Keratinocyte (primary cell): ENCODE measurements at regions not wholly inside any gene's neighbourhood (a gene's known extent, or its start where the extent isn't known, plus 50 kb on each side); places are given as distances from the start of the nearest gene placed in this dataset.

Source experiments
- DNase-seq: peaks from one replicate; pipeline ENCODE4 v3.0.0-alpha.2; 2011; ENCODE audit warnings: low read depth, missing footprints, low spot score
- FAIRE-seq: peaks from 2 replicates; lab custom pipeline; 2011; peaks lifted over from hg19 to GRCh38; lab: Jason Lieb, UNC
- H2AFZ ChIP-seq: 2 replicates; pipeline ENCODE4 v1.6.0; 2012; ENCODE audit warnings: low read length, control low read depth, inconsistent platforms; ENCODE audit not compliant: control insufficient read depth
- H3K27ac ChIP-seq: 2 replicates; pipeline ENCODE4 v1.5.1; 2011; ENCODE audit warnings: low read length; ENCODE audit not compliant: control insufficient read depth, insufficient read depth
- H3K27me3 ChIP-seq: 3 replicates; pipeline ENCODE4 v1.6.0; 2011; ENCODE audit warnings: low read length; ENCODE audit not compliant: control insufficient read depth, insufficient read depth; ENCODE audit errors: extremely low read depth
- H3K36me3 ChIP-seq, 2 experiments: 2 replicates in 1 of 2; 3 replicates in 1 of 2; pipeline ENCODE4 v1.5.1; 2011; ENCODE audit warnings: low read length in 2 of 2, mild to moderate bottlenecking in 1 of 2; ENCODE audit not compliant: control insufficient read depth in 2 of 2, insufficient read depth in 2 of 2; ENCODE audit errors: extremely low read depth in 1 of 2
- H3K4me1 ChIP-seq: 3 replicates; pipeline ENCODE4 v1.5.1; 2011; ENCODE audit warnings: low read length; ENCODE audit not compliant: control insufficient read depth, insufficient read depth; ENCODE audit errors: extremely low read depth
- H3K4me2 ChIP-seq: 3 replicates; pipeline ENCODE4 v1.6.0; 2011; ENCODE audit warnings: low read depth, low read length; ENCODE audit not compliant: control insufficient read depth, insufficient read depth; ENCODE audit errors: extremely low read depth
- H3K4me3 ChIP-seq, 3 experiments: fragments of 200-600 bp in 1 of 3; sonication (generic) in 1 of 3; 2 replicates in 2 of 3; 3 replicates in 1 of 3; pipeline ENCODE4 v1.5.1; 2011 to 2016; ENCODE audit warnings: low read length in 3 of 3, mild to moderate bottlenecking in 3 of 3, control low read depth in 2 of 3, inconsistent platforms in 1 of 3, low read depth in 1 of 3, mixed read lengths in 1 of 3, mixed run types in 1 of 3, moderate library complexity in 1 of 3; ENCODE audit not compliant: control insufficient read depth in 2 of 3, insufficient read depth in 2 of 3; ENCODE audit errors: extremely low read depth in 1 of 3
- H3K79me2 ChIP-seq: 2 replicates; pipeline ENCODE4 v1.6.0; 2012; ENCODE audit warnings: low read length; ENCODE audit not compliant: control insufficient read depth, insufficient read depth
- H3K9ac ChIP-seq: 3 replicates; pipeline ENCODE4 v1.6.0; 2011; ENCODE audit warnings: low read length; ENCODE audit not compliant: control insufficient read depth, insufficient read depth; ENCODE audit errors: extremely low read depth
- H3K9me1 ChIP-seq: 3 replicates; pipeline ENCODE4 v1.6.0; 2011; ENCODE audit warnings: low read length; ENCODE audit not compliant: control insufficient read depth, insufficient read depth; ENCODE audit errors: extremely low read depth
- H3K9me3 ChIP-seq: 2 replicates; pipeline ENCODE4 v1.5.1; 2012; ENCODE audit warnings: low read depth, low read length; ENCODE audit not compliant: control insufficient read depth
- H4K20me1 ChIP-seq: 3 replicates; pipeline ENCODE4 v1.6.0; 2011; ENCODE audit warnings: low read length; ENCODE audit not compliant: control insufficient read depth, insufficient read depth; ENCODE audit errors: extremely low read depth
- CTCF ChIP-seq, 3 experiments: IDR thresholded peaks in 1 of 3; conservative IDR thresholded peaks in 1 of 3; optimal IDR thresholded peaks in 1 of 3; 2 replicates in 2 of 3; 3 replicates in 1 of 3; pipeline versions ENCODE3 to v1.5.1; 2011; ENCODE audit warnings: low read length in 3 of 3, mild to moderate bottlenecking in 3 of 3, moderate library complexity in 2 of 3, control low read depth in 1 of 3, inconsistent platforms in 1 of 3; ENCODE audit not compliant: insufficient read depth in 2 of 3; ENCODE audit errors: extremely low read depth in 1 of 3
- EZH2 ChIP-seq: IDR thresholded peaks from one replicate; pipeline ENCODE4 v1.6.1; 2012; ENCODE audit warnings: inconsistent platforms, mild to moderate bottlenecking, low read length, moderate library complexity
- dilution Hi-C: fragments of 300-500 bp; cut with MboI; formaldehyde crosslinking; loops from one replicate; pipeline ENCODE4 v1.7.0; 2020; ENCODE audit warnings: low sequenced_read_pairs; ENCODE audit not compliant: extremely low pct_ligation_motif_present

GRCh38 chr14:82091097-82091496 is 557.4 kb upstream of the SEL1L start:
- Histone ChIP-seq H3K4me1 (no peaks in the 10 kb centered on the region), H3K9me3 (peaks cover 1% of the 10 kb centered on the region), H3K27me3 (no peaks in the 10 kb centered on the region), H3K9me1 (no peaks in the 10 kb centered on the region), H3K79me2 (no peaks in the 10 kb centered on the region), H3K9ac (no peak overlapping the region), H4K20me1 (no peaks in the 10 kb centered on the region), H3K27ac (no peak overlapping the region), H3K4me2 (no peak overlapping the region), H2AFZ (no peak overlapping the region), H3K4me3 (no peak overlapping the region), H3K36me3 (no peaks in the 10 kb centered on the region)
- DNase-seq (no peak), FAIRE-seq (no peak)
- dilution Hi-C loops: no loop called here
- no peak for TF ChIP-seq CTCF (optimal IDR thresholded peaks at IDR 0.05 in 1 of 3, IDR thresholded peaks at IDR 0.05 in 1 of 3, conservative IDR thresholded peaks at IDR 0.05 in 1 of 3; ENCODE audit: extremely low read depth in 1 of 3, insufficient read depth in 2 of 3, low read length in 3 of 3)
- no peak for TF ChIP-seq EZH2

GRCh38 chr14:82094829-82095345 is 561.2 kb upstream of the SEL1L start:
- no peaks in the 10 kb centered on the region for H3K9me3 ChIP-seq
- no peaks in the 10 kb centered on the region for H3K4me1 ChIP-seq
- FAIRE-seq (no peak), DNase-seq (no peak)
- no peak overlapping the region for H3K4me3 ChIP-seq
- H3K36me3 ChIP-seq: no peaks in the 10 kb centered on the region
- dilution Hi-C loops: no loop called here
- H3K9ac ChIP-seq: no peak overlapping the region
- no peak overlapping the region for H2AFZ ChIP-seq
- no peaks in the 10 kb centered on the region for H3K79me2 ChIP-seq
- no peaks in the 10 kb centered on the region for H4K20me1 ChIP-seq
- H3K9me1 ChIP-seq: no peaks in the 10 kb centered on the region
- H3K27me3 ChIP-seq: no peaks in the 10 kb centered on the region
- H3K27ac ChIP-seq: no peak overlapping the region
- TF ChIP-seq CTCF (optimal IDR thresholded peaks at IDR 0.05 in 1 of 3, IDR thresholded peaks at IDR 0.05 in 1 of 3, conservative IDR thresholded peaks at IDR 0.05 in 1 of 3; ENCODE audit: extremely low read depth in 1 of 3, insufficient read depth in 2 of 3, low read length in 3 of 3): no peak
- TF ChIP-seq EZH2: no peak
- no peak overlapping the region for H3K4me2 ChIP-seq
